Posterior vena cava (tissue), 2 donors: ENCODE measurements at regions not wholly inside any gene's neighbourhood (a gene's known extent, or its start where the extent isn't known, plus 50 kb on each side); places are given as distances from the start of the nearest gene placed in this dataset.

Source experiments
- DNase-seq: peaks from one replicate; pipeline ENCODE4 v3.0.0-alpha.2; 2020; ENCODE audit warnings: low spot score
- intact Hi-C, 2 donors: fragments of 100-400 bp; cut with DNase I; formaldehyde crosslinking; loops; one replicate each; pipeline versions ENCODE4 v1.14.1 to v1.14.2; 2022 to 2023
- donor health status: DM: yes; HTN: yes; CAD: no.
- donor health status: DM: yes; HTN: yes; CAD: no.

DNA sequence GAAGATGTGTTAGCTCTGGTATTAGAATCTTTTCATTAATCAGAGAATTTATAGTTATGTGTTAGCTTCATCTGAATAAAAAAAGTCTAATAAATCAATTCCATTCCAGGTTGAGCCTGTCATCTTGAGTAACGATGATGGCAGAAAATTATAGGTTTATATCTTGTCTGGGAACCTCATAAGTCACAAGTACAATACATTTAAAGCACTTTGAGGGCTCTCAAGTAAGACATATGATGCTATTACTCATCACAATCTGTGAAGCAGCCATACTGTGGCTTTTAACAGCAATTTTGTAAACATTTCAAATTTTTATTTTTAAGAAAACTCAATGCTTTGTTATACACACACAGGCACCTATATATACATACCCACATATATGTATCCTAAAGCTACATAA is 484.1 kb upstream of the VRK2 start:
- no peak for DNase-seq
- intact Hi-C loops = no loop called here

DNA sequence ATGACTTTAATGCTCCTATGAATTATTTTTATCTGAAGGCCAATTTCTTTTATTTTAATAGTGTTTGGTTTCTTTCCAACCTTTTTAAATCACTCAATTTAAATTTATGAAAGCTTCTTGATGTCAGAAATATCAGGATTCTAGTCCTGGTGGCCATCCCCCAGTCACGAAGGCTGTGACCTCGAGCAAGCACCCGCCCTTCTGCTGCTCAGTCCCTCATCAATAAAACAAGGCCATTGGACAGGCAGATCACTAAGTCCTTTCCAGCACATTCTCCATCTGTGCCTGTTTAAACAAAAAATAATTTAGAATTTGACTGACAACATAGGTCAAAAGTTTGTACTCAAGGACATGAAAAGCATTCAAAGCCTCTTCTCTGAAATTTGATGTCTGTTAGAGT is 483.6 kb upstream of the VRK2 start:
- intact Hi-C loops = no loop called here
- no peak for DNase-seq

DNA sequence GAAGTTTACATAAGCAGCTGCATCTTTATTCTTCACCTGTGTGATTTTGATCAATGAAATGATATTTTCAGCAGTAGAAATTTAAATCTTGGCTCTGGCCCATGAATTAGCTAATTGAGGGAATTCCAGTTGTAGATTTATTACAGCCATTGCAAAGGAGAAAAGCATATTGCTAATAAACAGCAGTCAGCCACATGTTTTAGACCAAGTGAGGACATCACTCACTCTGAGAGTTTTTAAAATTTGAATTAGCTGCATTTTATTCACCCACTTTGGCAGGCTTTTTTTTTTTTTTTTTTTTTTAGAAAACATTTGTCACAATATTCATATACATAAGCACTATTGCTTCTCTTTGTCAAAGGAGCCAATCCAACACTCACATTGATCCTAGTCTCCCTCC is 479.4 kb upstream of the VRK2 start:
- DNase-seq = no peak
- intact Hi-C loops = no loop called here

DNA sequence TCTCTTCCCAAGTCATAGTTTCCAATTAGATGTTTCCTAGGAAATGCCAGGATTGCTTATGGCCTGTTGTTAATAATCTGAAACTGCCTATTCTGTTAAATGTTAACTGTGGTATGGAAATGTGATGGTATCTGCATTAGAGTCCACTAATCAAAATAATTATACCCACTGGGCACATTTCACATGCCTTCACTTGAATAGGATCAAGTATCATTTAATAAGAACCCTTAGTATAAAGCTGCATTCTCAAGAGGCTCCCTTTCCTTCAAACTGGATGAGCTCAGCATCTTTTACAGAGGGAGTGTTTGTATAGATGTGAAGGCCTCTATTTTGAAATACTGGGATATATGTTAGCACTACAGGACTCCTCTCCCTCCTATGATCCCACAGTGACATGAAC is 477.2 kb upstream of the VRK2 start:
- DNase-seq = no peak
- intact Hi-C loops = no loop called here

DNA sequence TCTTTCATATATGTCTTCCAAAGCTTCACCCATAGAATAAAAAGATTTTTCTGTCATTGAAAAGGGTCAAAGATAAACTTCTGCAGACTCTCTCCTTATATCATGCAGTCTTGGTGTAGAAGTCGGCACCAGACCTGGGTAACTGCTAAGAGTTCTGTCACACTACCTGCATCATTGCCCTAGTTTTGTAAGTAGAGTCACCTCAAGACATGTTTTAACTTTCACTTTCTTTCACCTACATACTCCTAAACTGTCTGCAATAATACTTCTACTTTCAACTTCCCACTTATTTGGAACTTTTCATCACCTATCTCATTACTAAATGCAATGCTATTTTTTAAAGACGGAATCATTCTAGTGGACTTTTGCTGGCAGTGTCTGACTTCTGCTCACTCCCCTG is 475.6 kb upstream of the VRK2 start:
- intact Hi-C loops = no loop called here
- no peak for DNase-seq

DNA sequence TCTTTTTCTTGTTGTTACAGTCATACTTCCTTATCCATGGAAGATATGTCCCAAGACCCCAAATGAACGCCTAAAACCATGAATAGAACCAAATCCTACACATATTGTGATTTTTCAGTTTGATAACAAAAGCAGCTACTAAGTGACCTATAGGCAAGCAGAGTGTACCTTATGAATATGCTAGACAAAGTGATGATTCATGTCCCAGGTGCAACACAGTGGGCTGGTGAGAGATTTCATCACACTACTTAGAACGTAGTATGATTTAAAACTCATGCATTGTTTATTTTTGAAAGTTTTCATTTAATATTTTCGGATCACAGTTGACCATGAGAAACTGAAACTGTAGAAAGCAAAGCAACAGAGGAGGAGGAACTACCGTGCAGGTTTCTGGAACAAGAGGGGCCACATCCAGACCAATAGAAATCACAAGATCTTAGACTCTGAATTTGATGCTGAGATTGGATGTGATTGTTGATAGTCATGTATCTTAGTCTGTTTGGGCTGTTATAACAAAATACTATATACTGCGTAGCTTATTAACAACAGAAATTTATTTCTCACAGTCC is 470.8 kb upstream of the VRK2 start:
- intact Hi-C loops = no loop called here
- DNase-seq = no peak

DNA sequence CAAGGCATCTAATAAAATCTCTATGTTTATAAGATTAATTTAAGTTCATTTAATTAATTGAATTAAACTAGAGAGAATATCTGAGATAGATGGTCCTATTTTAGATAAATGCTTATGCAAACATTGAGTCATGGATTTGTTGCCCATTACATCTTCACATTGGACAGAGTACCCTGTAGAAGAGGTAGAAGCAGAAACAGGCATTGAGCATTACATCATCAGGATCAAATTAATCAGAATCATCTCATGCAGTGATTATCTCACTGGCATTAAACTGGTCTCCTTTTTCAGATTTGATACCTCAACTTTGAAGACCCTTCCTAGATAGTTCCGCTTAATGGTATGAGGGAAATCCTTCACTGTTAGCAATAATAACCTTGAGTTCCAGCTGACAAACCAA is 469.6 kb upstream of the VRK2 start:
- intact Hi-C loops = no loop called here
- no peak for DNase-seq

DNA sequence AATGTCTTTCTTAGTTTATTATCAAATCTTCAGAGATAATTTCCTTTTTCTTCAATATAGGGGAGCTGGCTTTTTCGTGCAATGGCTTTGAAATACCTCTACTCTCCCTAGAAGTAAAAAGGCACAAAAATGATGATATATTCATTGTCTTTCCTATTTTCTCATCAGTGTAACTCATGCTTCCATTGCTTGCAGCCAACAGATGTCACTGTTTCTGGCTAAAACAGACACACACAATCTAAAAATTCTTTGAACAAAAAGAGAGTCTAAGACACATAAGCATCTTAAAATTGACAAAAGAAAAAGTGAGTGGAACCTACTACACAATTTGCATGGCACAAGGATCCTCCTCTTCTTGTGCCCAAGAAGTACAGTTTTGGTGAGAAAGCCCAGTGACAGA is 448.7 kb upstream of the VRK2 start:
- intact Hi-C loops = no loop called here
- no peak for DNase-seq

DNA sequence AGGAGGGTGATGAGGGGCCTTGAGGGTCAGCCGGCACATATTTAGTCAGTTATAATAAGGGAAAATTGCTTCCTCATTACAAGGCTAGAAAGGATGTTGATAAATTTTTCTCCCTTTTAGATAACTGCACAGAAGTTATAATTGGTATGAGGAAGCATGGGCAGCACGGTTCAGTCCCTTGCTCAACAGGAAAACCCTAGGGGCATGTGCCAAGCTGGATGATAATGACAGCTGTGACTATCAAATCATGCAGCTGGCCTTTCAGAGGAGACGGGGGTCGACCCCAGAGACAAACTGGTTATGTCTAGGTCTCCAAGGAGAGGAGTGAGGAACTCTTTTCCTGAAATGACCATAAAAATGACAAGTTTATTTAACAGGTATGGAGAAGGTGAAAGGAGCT is 448.1 kb upstream of the VRK2 start:
- DNase-seq = no peak
- intact Hi-C loops = no loop called here

DNA sequence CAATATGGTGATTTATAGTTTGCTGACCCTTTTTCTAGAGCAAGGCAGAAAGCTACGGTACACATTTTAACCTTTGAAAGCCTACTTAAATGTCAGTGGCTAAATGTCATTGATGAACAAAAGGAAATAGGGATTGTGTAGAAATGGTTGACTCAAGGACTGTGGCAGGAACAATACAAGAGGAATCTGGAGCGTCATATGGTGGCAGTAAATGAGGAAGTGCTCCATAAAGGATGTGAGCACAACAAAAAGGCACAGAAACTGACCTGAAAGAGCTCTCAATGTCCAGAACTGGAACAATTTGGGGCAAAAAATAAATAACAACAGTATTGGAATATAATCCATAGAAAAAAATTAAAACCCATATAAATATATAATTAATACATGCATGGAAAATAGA is 443.9 kb upstream of the VRK2 start:
- no peak for DNase-seq
- intact Hi-C loops = no loop called here

DNA sequence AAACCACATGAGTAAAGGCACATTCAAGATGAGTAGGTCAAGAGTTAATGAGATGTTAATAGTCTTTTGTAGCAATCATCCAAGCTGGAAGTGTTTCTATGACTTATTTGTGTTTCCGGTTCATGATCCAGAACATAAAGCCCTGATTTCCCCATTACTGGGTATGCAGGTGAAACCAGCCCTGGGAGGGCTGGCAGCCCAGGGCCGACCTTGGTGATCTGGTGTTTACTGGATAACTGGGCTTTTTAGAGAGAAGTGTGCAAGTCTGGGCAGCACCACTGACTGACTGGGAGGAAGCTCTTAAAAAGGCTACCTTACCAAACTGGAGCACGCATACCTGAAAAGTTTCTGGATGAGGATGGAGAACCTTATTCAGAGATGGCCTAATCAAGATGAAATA is 431.6 kb upstream of the VRK2 start:
- intact Hi-C loops = no loop called here

DNA sequence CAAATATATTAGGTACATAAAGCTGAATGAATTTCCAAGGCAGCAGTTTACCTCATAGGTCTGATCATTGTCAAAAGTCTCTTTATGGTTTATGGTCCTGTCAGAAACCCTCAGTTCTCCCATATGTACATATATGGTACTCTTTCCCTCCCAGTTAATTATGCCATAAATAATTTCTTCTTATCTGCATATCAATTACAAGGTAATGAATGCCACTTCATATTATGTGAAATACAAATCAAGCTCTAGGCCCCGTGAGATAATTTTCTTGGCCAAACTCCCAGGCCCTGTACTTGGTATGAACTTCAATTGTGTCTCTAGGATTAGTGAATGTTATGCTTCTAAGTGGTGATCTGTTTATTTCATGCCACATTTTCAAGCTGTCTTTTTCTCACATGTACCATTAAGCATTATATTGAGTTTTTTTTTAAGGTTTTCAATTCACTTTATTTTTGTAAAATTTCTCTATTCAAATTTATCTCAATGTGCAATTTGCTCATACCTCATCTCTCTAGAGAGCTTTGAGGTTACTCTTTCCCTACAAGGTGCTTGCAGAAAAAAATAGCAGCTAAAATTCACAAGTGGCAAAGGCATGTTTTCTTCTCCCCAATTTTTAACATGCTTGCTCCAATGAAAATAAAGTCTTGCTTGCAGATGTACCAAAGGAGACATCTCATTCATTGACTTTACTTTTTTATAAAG is 430.6 kb upstream of the VRK2 start:
- no peak for DNase-seq
- intact Hi-C loops = no loop called here

More for the DNA sequence above, 431.6 kb upstream of the VRK2 start:
- DNase-seq = no peak

DNA sequence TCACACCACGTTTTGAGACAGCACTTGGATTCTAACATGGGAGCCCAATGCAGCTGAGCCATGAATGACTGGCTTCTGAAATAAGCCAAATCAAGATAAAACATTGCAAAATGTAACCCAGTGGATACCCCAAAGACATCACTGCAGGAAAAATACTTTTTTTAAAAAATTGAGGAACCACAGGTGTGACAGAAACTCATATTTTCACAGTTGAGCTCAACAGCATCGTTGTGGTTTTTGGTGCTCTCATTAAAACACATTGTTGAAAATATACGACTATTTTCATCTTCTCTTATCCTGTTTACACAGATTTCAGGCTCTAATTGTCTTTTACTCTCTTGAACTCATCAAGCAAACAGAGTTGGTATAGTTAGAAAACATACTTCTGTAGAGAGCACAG is 429.3 kb upstream of the VRK2 start:
- DNase-seq = no peak
- intact Hi-C loops = no loop called here

DNA sequence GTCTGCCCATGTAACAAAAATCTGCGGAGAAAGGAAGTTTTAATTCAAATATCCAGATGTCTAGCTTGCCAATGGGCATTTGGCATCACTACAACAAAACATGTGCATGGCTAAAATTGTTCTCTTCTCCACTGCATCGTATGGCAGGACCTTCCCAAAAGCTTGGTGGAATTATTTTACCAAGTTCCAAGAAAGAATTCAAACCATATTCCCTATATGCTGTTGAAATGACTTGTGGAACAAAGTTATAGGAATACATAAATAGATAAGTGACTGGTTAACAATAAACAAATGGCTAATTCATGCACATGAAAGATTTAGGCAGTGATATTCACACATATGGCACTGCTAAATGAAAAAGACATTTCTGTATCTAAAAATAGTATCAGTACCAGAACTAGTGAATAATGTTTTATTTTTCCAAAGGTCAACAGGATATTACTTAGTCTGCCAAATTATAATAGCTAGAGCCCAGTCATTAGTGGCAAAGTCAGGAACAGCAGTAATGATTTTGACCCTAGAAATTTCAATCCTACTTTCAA is 425.4 kb upstream of the VRK2 start:
- intact Hi-C loops = no loop called here
- no peak for DNase-seq

DNA sequence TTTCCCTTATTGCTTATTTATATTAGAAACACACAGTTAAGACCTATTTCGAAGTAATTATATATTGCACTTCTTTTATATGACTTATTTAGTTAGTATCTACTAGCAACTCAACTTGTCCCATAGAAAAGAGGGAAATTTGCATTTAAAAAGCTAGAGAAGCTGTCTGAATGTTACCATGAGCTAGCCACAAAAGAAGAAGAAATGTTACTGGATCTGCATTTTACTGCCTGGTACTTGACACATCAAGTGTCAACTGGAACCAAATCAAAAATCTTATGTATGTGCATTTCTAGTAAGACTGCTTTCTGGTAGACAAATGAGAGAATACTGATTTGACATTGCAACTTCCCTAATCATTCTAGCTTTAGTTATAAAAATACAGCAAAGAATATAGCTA is 424.6 kb upstream of the VRK2 start:
- intact Hi-C loops = no loop called here
- no peak for DNase-seq

DNA sequence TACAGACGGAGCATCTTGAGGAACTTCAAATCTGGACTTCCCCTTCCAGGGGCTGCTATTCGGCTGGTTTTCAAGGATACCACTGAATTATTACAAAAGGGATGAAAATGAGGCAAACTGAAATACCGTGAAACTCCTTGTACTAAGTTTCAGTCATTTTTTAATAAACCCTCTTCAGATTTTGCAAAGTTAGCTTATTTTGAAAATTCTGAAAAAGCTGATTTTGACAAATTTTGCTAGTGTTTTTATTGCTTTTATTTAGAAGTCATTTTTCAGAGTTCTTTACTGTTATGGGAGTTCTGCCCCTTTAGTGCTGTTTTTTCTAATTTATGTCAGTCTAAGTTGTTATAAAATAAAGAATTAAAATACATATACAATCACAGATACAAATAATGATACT is 390.4 kb upstream of the VRK2 start:
- intact Hi-C loops = no loop called here
- no peak for DNase-seq

DNA sequence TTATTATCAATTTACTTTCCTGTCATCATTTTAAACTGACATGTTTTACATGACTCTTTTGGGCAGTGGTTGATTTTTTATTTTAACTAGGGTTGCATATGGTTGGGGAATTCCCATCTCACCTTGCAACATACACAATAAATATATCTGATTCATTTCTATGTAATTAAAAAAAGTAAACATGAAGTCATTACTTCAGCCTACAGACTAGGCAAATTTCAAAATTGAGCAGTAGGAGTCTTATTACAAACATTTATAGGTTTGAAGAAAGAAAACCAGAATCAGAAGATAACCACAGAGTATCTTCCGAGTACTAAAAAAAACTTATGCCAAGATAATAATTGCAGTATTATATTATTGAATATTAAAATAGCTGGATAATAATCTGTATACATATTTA is 377.0 kb upstream of the VRK2 start:
- intact Hi-C loops = no loop called here
- DNase-seq = no peak

DNA sequence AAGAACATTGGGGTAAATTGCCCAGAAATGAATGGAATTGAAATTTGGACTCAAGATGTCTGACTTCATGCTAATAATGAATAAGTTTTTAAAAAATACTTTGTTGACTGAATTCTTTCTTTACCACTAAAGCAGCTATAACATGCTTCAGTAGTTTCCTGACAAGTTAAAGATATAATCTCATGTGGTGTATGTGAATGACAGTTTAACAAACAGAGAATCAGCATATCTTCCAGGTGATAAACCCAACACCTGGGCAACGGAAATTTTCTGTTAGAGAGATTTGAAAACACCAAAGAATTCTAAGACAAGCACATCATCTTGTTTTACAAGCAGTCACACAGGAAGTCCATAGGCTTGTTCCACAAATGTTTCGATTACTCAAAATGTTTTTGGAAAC is 372.6 kb upstream of the VRK2 start:
- intact Hi-C loops = no loop called here
- no peak for DNase-seq

DNA sequence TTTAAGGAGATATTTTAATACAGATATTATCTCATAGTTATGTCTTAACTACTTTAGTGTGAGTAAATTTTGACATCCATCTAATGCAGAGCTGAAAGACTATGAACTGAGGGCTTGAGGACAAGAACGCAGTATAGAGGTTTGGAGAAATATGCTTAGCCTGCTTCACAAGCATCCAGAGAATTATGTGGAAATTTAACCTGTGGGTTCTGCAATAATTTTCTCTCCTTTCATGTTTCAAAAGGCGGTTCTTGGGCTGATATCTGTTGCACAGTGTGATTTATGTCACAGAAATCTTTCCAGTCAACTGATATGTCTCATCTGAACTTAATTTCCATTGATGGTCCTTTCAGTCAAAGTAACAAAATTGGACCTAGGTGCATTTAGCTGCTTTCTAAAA is 371.9 kb upstream of the VRK2 start:
- DNase-seq = no peak
- intact Hi-C loops = no loop called here

DNA sequence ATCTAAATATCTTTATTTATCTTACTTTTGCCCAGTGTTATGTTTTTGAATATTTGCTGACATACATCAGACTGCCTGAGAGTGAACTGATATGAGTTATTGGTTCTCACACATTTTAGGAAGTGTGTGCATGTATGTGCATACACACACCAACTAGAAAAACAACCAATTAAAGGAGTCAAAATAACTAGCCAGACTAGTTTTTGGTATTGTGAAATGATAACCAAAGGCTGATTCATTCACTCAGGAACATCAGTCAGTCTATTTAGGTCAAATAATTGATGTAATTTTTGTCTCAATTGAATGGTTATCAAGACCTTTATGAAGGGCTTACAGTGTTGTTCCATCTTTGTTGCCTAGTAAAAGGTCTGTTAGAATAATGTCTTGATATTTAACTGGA is 369.3 kb upstream of the VRK2 start:
- intact Hi-C loops = no loop called here
- no peak for DNase-seq

DNA sequence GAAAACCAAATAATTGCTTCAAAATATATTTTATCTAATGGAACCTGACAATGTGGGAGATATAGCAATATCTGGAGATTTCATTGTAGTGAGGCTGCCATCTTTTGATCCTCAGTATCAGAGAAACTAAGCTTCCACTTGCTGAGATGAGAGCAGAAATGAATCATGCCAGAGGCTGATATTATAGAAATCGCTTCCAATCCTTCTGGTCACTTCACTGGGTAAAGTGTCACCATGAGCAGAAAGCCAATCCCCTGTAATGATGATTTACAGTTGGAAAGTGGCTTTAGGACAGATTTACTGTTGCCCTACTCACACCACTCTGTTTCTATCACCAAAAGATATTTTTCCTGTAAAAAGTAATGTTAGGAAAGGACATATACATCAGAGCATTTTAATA is 365.0 kb upstream of the VRK2 start:
- intact Hi-C loops = no loop called here
- DNase-seq = no peak

DNA sequence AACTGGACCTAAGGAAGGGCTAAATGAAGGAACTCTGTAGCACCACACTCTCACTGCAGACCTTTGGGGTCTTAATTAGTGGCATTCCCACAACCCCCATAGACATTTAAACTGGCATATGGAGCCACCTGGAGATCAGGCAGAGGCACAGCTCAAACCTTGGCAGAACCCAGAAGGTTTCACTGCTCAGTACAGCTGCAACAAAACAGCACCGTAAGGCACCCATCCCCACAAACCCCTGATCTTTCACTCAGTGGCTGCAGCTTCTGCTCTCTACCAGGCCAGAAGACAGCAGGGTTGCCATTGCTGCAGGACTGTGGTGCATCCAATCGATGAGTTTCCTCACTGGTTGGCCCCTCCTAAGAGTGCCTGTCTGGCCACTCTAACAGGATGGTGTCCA is 361.6 kb upstream of the VRK2 start:
- DNase-seq = no peak
- intact Hi-C loops = no loop called here
